B cell (primary cell): ENCODE measurements at regions not wholly inside any gene's neighbourhood (a gene's known extent, or its start where the extent isn't known, plus 50 kb on each side); places are given as distances from the start of the nearest gene placed in this dataset.

ENCODE experiments used
- ATAC-seq: fragments of 200-7000 bp; cut with Tn5 transposase; one replicate; pipeline ENCODE4 v1.10.0; 2021; ENCODE audit warnings: low read depth, mild to moderate bottlenecking, moderate number of reproducible peaks, moderate library complexity
- CTCF ChIA-PET: fragments of 350-600 bp; sonication (Branson Sonifier 250); formaldehyde crosslinking; loops from one replicate; lab custom pipeline; 2021; ENCODE audit warnings: antibody characterized with exemption, inconsistent platforms; lab: Charles Lee
- POLR2A ChIA-PET: fragments of 350-600 bp; sonication (Branson Sonifier 250); formaldehyde crosslinking; loops from one replicate; lab custom pipeline; 2021; ENCODE audit warnings: antibody characterized with exemption; lab: Charles Lee
- DNase-seq: peaks from one replicate; pipeline ENCODE4 v3.0.0; 2013
- H2AFZ ChIP-seq: 2 replicates; pipeline ENCODE4 v1.6.1; 2012; ENCODE audit warnings: mild to moderate bottlenecking, low read depth, low read length; ENCODE audit not compliant: insufficient read depth, poor library complexity, severe bottlenecking
- H3K27ac ChIP-seq, 2 donors: 1 replicate in 1 of 2; 2 replicates in 1 of 2; pipeline ENCODE4 v1.5.1; 2012 to 2013; ENCODE audit warnings: low read length in 2 of 2, mild to moderate bottlenecking in 2 of 2, moderate library complexity in 1 of 2
- H3K27me3 ChIP-seq, 4 experiments: fragments of 200-600 bp in 1 of 4; sonication (generic) in 1 of 4; replicated peaks in 1 of 4; 1 replicate in 2 of 4; 2 replicates in 2 of 4; pipeline versions ENCODE4 v1.6.1 to v1.7.0; 2013 to 2016; ENCODE audit warnings: low read length in 3 of 4, mild to moderate bottlenecking in 2 of 4, mixed read lengths in 1 of 4, moderate library complexity in 1 of 4; ENCODE audit not compliant: insufficient read depth in 4 of 4, control insufficient read depth in 3 of 4; ENCODE audit errors: control extremely low read depth in 1 of 4
- H3K36me3 ChIP-seq, 2 experiments: replicated peaks in 1 of 2; 1 replicate in 1 of 2; 2 replicates in 1 of 2; pipeline versions ENCODE4 v1.6.1 to v1.7.1; 2013; ENCODE audit warnings: low read length in 1 of 2; ENCODE audit not compliant: insufficient read depth in 2 of 2, control insufficient read depth in 1 of 2; ENCODE audit errors: control extremely low read depth in 1 of 2, extremely low read depth in 1 of 2
- H3K4me1 ChIP-seq, 2 donors: fragments of 200-600 bp in 1 of 2; sonication (generic) in 1 of 2; 1 replicate in 1 of 2; 2 replicates in 1 of 2; pipeline versions ENCODE4 v1.5.1 to v1.6.1; 2013 to 2017; ENCODE audit warnings: low read length in 2 of 2; ENCODE audit not compliant: control insufficient read depth in 2 of 2, insufficient read depth in 2 of 2
- H3K4me2 ChIP-seq: replicated peaks from 2 replicates; pipeline ENCODE3; 2012; ENCODE audit warnings: mild to moderate bottlenecking, low read depth, low read length; ENCODE audit not compliant: poor library complexity, severe bottlenecking
- H3K4me3 ChIP-seq, 5 experiments: fragments of 200-600 bp in 1 of 5; sonication (generic) in 1 of 5; 1 replicate in 3 of 5; 2 replicates in 2 of 5; pipeline versions ENCODE4 v1.5.1 to v1.7.0; 2011 to 2016; ENCODE audit warnings: low read length in 4 of 5, mild to moderate bottlenecking in 4 of 5, low read depth in 2 of 5, control low read depth in 1 of 5, moderate library complexity in 1 of 5; ENCODE audit not compliant: insufficient read depth in 1 of 5; ENCODE audit errors: control extremely low read depth in 1 of 5, extremely low read depth in 1 of 5
- H3K79me2 ChIP-seq: fragments of 200-600 bp; sonication (generic); one replicate; pipeline ENCODE4 v1.6.0; 2016; ENCODE audit warnings: low read length; ENCODE audit not compliant: control insufficient read depth, insufficient read depth
- H3K9ac ChIP-seq: fragments of 200-600 bp; sonication (generic); 2 replicates; pipeline ENCODE4 v1.6.1; 2017; ENCODE audit warnings: mild to moderate bottlenecking, low read length, moderate library complexity
- H3K9me3 ChIP-seq, 3 donors: one replicate each; pipeline versions ENCODE4 v1.6.1 to v1.7.1; 2013; ENCODE audit warnings: low read length in 2 of 3; ENCODE audit not compliant: control insufficient read depth in 2 of 3, insufficient read depth in 1 of 3; ENCODE audit errors: control extremely low read depth in 1 of 3
- H4K20me1 ChIP-seq: 2 replicates; pipeline ENCODE4 v1.6.0; 2012; ENCODE audit warnings: mild to moderate bottlenecking, low read length; ENCODE audit not compliant: insufficient read depth, control insufficient read depth, poor library complexity, severe bottlenecking
- H3K27ac Mint-ChIP-seq: one replicate; pipeline ENCODE4 v1.8.0; 2021; ENCODE audit warnings: mixed read lengths
- H3K27me3 Mint-ChIP-seq: one replicate; pipeline ENCODE4 v1.8.0; 2021; ENCODE audit warnings: mixed read lengths
- H3K4me1 Mint-ChIP-seq: one replicate; pipeline ENCODE4 v1.8.0; 2021; ENCODE audit warnings: mixed read lengths
- H3K4me3 Mint-ChIP-seq: one replicate; pipeline ENCODE4 v1.8.0; 2021; ENCODE audit warnings: mixed read lengths
- H3K9me3 Mint-ChIP-seq: one replicate; pipeline ENCODE4 v1.8.0; 2022; ENCODE audit warnings: mixed read lengths; ENCODE audit not compliant: insufficient read depth
- CTCF ChIP-seq: fragments of 200-600 bp; IDR thresholded peaks from one replicate; pipeline ENCODE4 v1.8.0; 2022; ENCODE audit warnings: antibody characterized with exemption, mild to moderate bottlenecking
- EZH2 ChIP-seq: IDR thresholded peaks from 2 replicates; pipeline ENCODE4 v1.6.1; 2012; ENCODE audit warnings: borderline replicate concordance, low read depth, mild to moderate bottlenecking, moderate library complexity, low read length; ENCODE audit not compliant: insufficient read depth, poor library complexity, severe bottlenecking
- WGBS: methylation state at CpG from one replicate; pipeline ENCODE4 v1.1.5; 2013; ENCODE audit warnings: missing lambda C conversion rate; ENCODE audit not compliant: insufficient coverage; 5-methylcytosine and 5-hydroxymethylcytosine counted together
- intact Hi-C: fragments of 100-400 bp; cut with micrococcal nuclease; formaldehyde crosslinking; loops from one replicate; pipeline ENCODE4 v1.10.0; 2022

GRCh38 chr17:11005940-11006339 lies 168.1 kb upstream of the PIRT start:
- Histone ChIP-seq H4K20me1 (no peaks in the 10 kb centered on the region), H3K4me1 (no peaks in the 10 kb centered on the region), H3K4me3 (no peak overlapping the region), H3K27me3 (no peaks in the 10 kb centered on the region), H3K27ac (no peak overlapping the region), H2AFZ (no peak overlapping the region), H3K36me3 (no peaks in the 10 kb centered on the region), H3K9ac (no peak overlapping the region), H3K4me2 (no peak overlapping the region), H3K9me3 (peaks cover 0 to 5% (median 0%) of the 10 kb centered on the region in 3 donors), H3K79me2 (no peaks in the 10 kb centered on the region)
- ATAC-seq = no peak
- 86% methylated on average over 3 of the region's 8 CpGs for WGBS
- POLR2A ChIA-PET = no interaction called here
- no peak overlapping the region for H3K27ac Mint-ChIP-seq
- no peak for TF ChIP-seq CTCF
- TF ChIP-seq EZH2 = no peak
- intact Hi-C loops = no loop called here
- peaks cover 5% of the 10 kb centered on the region for H3K9me3 Mint-ChIP-seq
- CTCF ChIA-PET = no interaction called here
- H3K4me1 Mint-ChIP-seq = no peaks in the 10 kb centered on the region
- H3K27me3 Mint-ChIP-seq = no peaks in the 10 kb centered on the region
- DNase-seq = no peak
- no peak overlapping the region for H3K4me3 Mint-ChIP-seq

- WGBS = 43% methylated on average over 1 of the region's 2 CpGs
- H3K4me1 Mint-ChIP-seq = no peaks in the 10 kb centered on the region
- H3K9me3 ChIP-seq = peaks cover 0 to 5% (median 0%) of the 10 kb centered on the region in 3 donors
Measured at GRCh38 chr17:11002417-11002816, 164.5 kb upstream of the PIRT start.

More at GRCh38 chr17:11002417-11002816, 164.5 kb upstream of the PIRT start:
- H3K9me3 Mint-ChIP-seq = peaks cover 3% of the 10 kb centered on the region
- no peak overlapping the region for H3K9ac ChIP-seq
- H3K4me3 ChIP-seq = no peak overlapping the region
- no peaks in the 10 kb centered on the region for H3K27me3 Mint-ChIP-seq
- H3K27me3 ChIP-seq = no peaks in the 10 kb centered on the region
- no peaks in the 10 kb centered on the region for H3K4me1 ChIP-seq
- intact Hi-C loops = no loop called here
- ChIA-PET POLR2A (no interaction called here), CTCF (no interaction called here)
- H3K36me3 ChIP-seq = no peaks in the 10 kb centered on the region
- TF ChIP-seq EZH2 (no peak), CTCF (no peak)
- H3K4me3 Mint-ChIP-seq = no peak overlapping the region
- DNase-seq = no peak
- no peak for ATAC-seq
- no peak overlapping the region for H3K27ac Mint-ChIP-seq
- no peak overlapping the region for H3K4me2 ChIP-seq
- no peaks in the 10 kb centered on the region for H3K79me2 ChIP-seq
- H4K20me1 ChIP-seq = no peaks in the 10 kb centered on the region
- no peak overlapping the region for H3K27ac ChIP-seq
- H2AFZ ChIP-seq = no peak overlapping the region
